Breast epithelium (tissue), 3 donors: ENCODE measurements at regions not wholly inside any gene's neighbourhood (a gene's known extent, or its start where the extent isn't known, plus 50 kb on each side); places are given as distances from the start of the nearest gene placed in this dataset.

Experiments used
- CTCF ChIP-seq, 3 donors: fragments of 450-650 bp; IDR thresholded peaks; one replicate each; pipeline ENCODE4 v1.5.1; 2016 to 2017; ENCODE audit warnings: antibody characterized with exemption in 3 of 3, mild to moderate bottlenecking in 3 of 3, moderate library complexity in 3 of 3
- POLR2A ChIP-seq: fragments of 450-650 bp; IDR thresholded peaks from one replicate; pipeline ENCODE4 v1.6.1; 2016; ENCODE audit warnings: antibody characterized with exemption, mild to moderate bottlenecking, moderate library complexity
- POLR2AphosphoS5 ChIP-seq, 3 donors: sonication (generic); formaldehyde crosslinking; IDR thresholded peaks; one replicate each; pipeline ENCODE4 v1.6.1; 2017; ENCODE audit warnings: antibody characterized with exemption in 3 of 3

- no peak for TF ChIP-seq POLR2A
- TF ChIP-seq CTCF (IDR thresholded peaks at IDR 0.05) = no peak
- no peak for TF ChIP-seq POLR2AphosphoS5 (IDR thresholded peaks at IDR 0.05)
Observed at GRCh38 chr4:42310806-42311205, 86.5 kb upstream of the SHISA3 start.
